Prostate gland (tissue), 2 donors: ENCODE measurements at regions not wholly inside any gene's neighbourhood (a gene's known extent, or its start where the extent isn't known, plus 50 kb on each side); places are given as distances from the start of the nearest gene placed in this dataset.

Source experiments
- POLR2A ChIP-seq: fragments of 450-650 bp; IDR thresholded peaks from one replicate; pipeline ENCODE4 v1.6.1; 2016; ENCODE audit warnings: antibody characterized with exemption, mild to moderate bottlenecking
- TF ChIP-seq, protein P1 (sequence below), 4 experiments: fragments of 200-600 bp in 2 of 4; fragments of 450-650 bp in 2 of 4; sonication (generic) in 2 of 4; IDR thresholded peaks; 1 replicate in 3 of 4; 2 replicates in 1 of 4; pipeline ENCODE4 v1.5.1; 2016 to 2019; ENCODE audit warnings: antibody characterized with exemption in 4 of 4, mild to moderate bottlenecking in 2 of 4, moderate library complexity in 2 of 4

- TF ChIP-seq, protein P1, sequence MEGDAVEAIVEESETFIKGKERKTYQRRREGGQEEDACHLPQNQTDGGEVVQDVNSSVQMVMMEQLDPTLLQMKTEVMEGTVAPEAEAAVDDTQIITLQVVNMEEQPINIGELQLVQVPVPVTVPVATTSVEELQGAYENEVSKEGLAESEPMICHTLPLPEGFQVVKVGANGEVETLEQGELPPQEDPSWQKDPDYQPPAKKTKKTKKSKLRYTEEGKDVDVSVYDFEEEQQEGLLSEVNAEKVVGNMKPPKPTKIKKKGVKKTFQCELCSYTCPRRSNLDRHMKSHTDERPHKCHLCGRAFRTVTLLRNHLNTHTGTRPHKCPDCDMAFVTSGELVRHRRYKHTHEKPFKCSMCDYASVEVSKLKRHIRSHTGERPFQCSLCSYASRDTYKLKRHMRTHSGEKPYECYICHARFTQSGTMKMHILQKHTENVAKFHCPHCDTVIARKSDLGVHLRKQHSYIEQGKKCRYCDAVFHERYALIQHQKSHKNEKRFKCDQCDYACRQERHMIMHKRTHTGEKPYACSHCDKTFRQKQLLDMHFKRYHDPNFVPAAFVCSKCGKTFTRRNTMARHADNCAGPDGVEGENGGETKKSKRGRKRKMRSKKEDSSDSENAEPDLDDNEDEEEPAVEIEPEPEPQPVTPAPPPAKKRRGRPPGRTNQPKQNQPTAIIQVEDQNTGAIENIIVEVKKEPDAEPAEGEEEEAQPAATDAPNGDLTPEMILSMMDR (IDR thresholded peaks at IDR 0.05) = no peak
- TF ChIP-seq POLR2A = no peak
These were observed 129.3 kb downstream of the SLIT2 start for GRCh38 chr4:20381005-20381404.
